HAP-1 (cell line): ENCODE measurements at regions not wholly inside any gene's neighbourhood (a gene's known extent, or its start where the extent isn't known, plus 50 kb on each side); places are given as distances from the start of the nearest gene placed in this dataset.
A peak's percentile ranks its signal among the peaks of the same experiment; 100 is the strongest.
"Not testable (repeated sequence)": the region's sequence is repeated elsewhere in the genome, so short reads cannot be mapped to it uniquely, and the experiment has no call there.

ENCODE experiments used
- DNase-seq, 2 experiments: peaks; one replicate each; pipeline ENCODE4 v3.0.0-alpha.2; 2016 to 2020; ENCODE audit warnings: low spot score in 2 of 2
- H3K27me3 ChIP-seq: fragments of 250-450 bp; sonication (Bioruptor Pico); 2 replicates; pipeline ENCODE4 v1.5.1; 2020; ENCODE audit warnings: low read depth, mild to moderate bottlenecking, moderate library complexity
- H3K36me3 ChIP-seq: fragments of 250-450 bp; sonication (Bioruptor Pico); replicated peaks from 2 replicates; pipeline ENCODE4 v1.5.1; 2020; ENCODE audit warnings: mild to moderate bottlenecking
- H3K4me1 ChIP-seq: fragments of 250-450 bp; sonication (Bioruptor Pico); 2 replicates; pipeline ENCODE4 v1.5.1; 2020; ENCODE audit warnings: mild to moderate bottlenecking
- H3K4me3 ChIP-seq: fragments of 250-450 bp; sonication (Bioruptor Pico); 2 replicates; pipeline ENCODE4 v1.5.1; 2020; ENCODE audit warnings: mild to moderate bottlenecking, moderate library complexity
- H3K9me3 ChIP-seq: fragments of 250-450 bp; sonication (Bioruptor Pico); 2 replicates; pipeline ENCODE4 v1.5.1; 2020; ENCODE audit warnings: mild to moderate bottlenecking, moderate library complexity
- in situ Hi-C: fragments of 300-500 bp; cut with MboI; formaldehyde crosslinking; loops from 3 replicates; pipeline ENCODE4 v1.14.3; 2020; ENCODE audit warnings: low sequenced_read_pairs, inconsistent platforms, mixed read lengths

DNA sequence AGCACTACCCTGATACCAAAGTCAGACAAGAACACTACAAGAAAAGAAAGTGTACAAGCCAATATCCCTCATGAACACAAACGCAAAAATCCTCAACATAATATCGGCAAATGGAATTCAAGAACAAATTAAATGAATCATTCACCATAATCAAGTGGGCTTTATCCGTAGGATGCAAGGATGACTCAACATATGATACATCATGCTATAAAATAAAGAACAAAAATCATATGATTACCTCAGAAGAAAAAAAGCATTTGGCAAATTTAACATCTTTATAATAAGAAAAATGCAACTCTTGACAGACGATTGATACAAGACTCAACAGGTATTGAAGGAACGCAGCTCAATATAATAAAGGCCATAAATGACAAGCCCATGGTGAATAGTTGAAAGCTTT lies 843.9 kb downstream of the FRK start:
- H3K27me3 ChIP-seq, result no peaks in the 10 kb centered on the region
- peaks cover 6% of the 10 kb centered on the region; the same call in 1 of the 2 replicates for H3K4me1 ChIP-seq
- DNase-seq, result no peak
- no peak overlapping the region for H3K4me3 ChIP-seq
- in situ Hi-C loops, result no loop called here
- no peaks in the 10 kb centered on the region for H3K9me3 ChIP-seq
- no peaks in the 10 kb centered on the region for H3K36me3 ChIP-seq

DNA sequence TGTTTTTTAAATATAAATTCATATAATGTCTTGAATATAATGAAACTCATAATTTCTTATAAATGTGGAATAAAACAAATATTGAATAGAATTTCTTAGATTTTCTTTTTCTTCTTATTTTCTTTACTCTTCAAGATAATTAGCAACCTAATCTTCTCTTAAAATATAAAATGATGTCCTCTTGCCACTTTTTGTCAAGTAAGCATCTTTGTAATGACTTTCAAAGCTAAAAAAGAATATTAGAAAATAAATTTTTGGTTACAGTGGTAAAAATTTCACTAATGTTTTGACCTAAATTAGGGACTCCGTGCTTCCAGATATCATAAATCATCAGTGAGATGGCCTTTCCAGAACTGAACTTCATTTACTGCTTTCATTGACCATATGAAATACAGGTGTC lies 846.4 kb downstream of the FRK start:
- in situ Hi-C loops, result no loop called here

DNA sequence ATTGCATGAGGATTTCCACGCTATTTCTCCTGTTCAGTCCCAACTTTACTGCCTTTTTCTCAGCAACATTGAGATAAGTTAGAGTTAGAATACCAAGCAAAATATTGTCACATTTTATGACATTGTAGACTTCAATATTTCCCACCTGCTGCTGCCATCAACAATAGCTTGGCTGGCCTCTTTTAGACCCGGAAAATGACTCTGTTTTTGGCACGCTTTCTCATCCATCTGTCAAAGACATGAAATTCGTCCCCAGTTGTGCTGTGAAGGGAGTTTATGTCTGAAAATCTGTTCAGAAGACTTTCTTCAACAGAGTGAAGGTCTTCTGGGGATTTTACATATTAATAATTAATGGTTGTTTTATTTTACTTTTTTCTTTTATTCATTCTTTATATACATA lies 857.3 kb downstream of the FRK start:
- Histone ChIP-seq H3K36me3 (no peaks in the 10 kb centered on the region), H3K4me1 (no peaks in the 10 kb centered on the region; the same call in 1 of the 2 replicates), H3K27me3 (no peaks in the 10 kb centered on the region), H3K9me3 (no peaks in the 10 kb centered on the region), H3K4me3 (no peak overlapping the region)
- in situ Hi-C loops, result no loop called here
- DNase-seq, result no peak

More for the DNA sequence above, 846.4 kb downstream of the FRK start:
- Histone ChIP-seq H3K4me3 (no peak overlapping the region), H3K4me1 (no peaks in the 10 kb centered on the region), H3K27me3 (no peaks in the 10 kb centered on the region), H3K36me3 (no peaks in the 10 kb centered on the region), H3K9me3 (no peaks in the 10 kb centered on the region)
- no peak for DNase-seq

DNA sequence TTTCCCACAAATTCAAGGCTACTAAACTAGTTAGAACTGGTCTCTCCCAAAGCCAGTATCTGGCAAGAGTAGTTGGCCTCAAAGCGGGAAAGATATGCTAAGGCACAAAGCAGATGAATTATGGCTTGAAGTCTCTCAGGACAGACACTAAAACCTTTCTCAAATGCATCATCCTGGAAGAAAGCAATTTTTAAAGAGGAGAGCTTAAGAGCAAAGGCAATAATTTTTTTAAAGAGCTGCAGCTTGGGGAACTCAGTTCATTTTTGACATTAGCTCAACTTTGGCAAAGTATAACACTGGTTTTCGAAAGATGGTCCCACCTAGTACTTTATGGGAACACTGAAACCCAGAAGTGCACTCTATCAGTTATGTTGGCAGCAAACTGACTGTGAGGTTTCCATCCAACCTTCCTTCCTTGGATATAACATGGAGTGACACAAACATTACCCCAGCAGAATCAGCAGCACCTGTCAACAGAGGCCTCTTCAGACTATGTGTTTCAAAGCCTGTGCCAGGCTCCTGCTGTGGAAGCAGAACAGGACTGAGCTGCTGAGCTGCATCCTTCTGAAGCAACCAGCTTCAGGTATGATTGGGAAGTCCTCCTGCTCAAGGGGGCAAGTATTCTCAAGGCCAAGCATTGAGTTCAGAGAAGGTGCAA lies 852.3 kb upstream of the HS3ST5 start:
- DNase-seq, result no peak
- Histone ChIP-seq H3K4me3 (no peak overlapping the region), H3K9me3 (no peaks in the 10 kb centered on the region), H3K27me3 (no peaks in the 10 kb centered on the region), H3K4me1 (no peaks in the 10 kb centered on the region), H3K36me3 (no peaks in the 10 kb centered on the region)
- in situ Hi-C loops, result no loop called here

DNA sequence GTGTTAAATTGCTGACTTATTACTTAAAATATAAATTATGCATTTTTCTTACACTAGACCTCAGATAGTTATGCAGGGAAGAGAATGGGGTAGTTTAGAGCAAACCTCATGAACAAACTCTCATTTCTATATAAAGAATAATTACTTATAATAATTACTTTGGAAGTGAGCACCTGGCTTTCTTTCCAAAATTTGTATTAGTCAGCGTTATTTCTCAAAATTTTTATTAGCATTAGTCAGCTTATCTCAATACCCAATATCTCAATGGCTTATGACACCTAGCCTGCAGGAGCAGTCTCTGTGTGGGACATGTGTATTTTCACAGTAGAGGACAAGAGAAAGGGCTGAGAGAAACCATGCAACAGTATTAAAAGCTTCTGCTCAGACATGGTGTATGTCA lies 849.2 kb upstream of the HS3ST5 start:
- H3K36me3 ChIP-seq, result no peaks in the 10 kb centered on the region
- no peak for DNase-seq
- no peaks in the 10 kb centered on the region for H3K27me3 ChIP-seq
- H3K4me1 ChIP-seq, result no peaks in the 10 kb centered on the region
- H3K4me3 ChIP-seq, result no peak overlapping the region
- in situ Hi-C loops, result no loop called here
- H3K9me3 ChIP-seq, result no peaks in the 10 kb centered on the region

DNA sequence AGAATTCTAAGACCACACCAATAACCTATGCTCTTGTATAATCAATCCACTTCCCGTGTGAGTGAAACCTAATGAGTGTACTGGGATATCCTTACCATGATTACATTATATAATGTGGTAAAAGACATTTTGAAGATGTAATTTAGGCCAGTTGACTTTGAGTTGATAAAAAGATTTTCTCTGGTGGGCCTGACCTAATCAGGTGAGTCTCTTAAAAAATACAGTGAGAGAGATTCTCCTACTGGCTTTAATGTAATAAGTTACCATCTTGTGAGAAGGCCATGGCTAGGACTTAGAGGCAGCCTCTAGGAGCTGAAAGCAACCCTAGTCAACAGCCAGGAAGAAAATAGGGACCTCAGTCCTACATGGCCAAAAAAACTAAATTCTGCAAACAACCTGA lies 847.7 kb upstream of the HS3ST5 start:
- in situ Hi-C loops, result no loop called here
- H3K27me3 ChIP-seq, result no peaks in the 10 kb centered on the region
- no peaks in the 10 kb centered on the region for H3K9me3 ChIP-seq
- H3K4me3 ChIP-seq, result no peak overlapping the region
- H3K4me1 ChIP-seq, result no peaks in the 10 kb centered on the region
- no peaks in the 10 kb centered on the region for H3K36me3 ChIP-seq
- DNase-seq, result no peak

- H3K4me1 ChIP-seq, H3K4me3 ChIP-seq, DNase-seq, in situ Hi-C loops, H3K9me3 ChIP-seq, H3K27me3 ChIP-seq, H3K36me3 ChIP-seq: not testable (repeated sequence)
Measured at GRCh38 chr6:115175456-115175855, 832.6 kb upstream of the HS3ST5 start.

GRCh38 chr6:115165912-115166311 lies 823.1 kb upstream of the HS3ST5 start:
- H3K4me1 ChIP-seq, in situ Hi-C loops, H3K36me3 ChIP-seq, H3K27me3 ChIP-seq, H3K9me3 ChIP-seq, H3K4me3 ChIP-seq: not testable (repeated sequence)
- peak in 1 of 2 experiments; percentile 13 for DNase-seq

DNA sequence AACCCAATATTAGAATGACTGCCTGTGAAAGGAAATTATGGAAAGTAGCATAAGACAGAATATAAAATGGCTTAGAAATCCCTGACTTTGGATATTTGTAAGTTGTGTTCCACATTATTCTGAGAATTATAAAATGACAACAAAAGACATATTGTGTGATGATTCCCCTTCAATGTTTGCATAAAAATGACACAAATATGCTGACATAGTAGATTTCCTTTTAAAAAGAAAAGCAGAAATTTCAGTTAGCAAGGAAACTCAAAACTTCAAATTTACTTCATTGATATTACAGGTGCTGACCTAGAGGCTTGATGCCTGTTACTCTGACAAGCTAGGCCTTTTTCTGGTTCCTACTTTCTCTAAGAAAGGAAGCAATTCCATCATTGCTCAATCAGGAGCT lies 816.9 kb upstream of the HS3ST5 start:
- no peaks in the 10 kb centered on the region; the same call in 1 of the 2 replicates for H3K27me3 ChIP-seq
- no peaks in the 10 kb centered on the region for H3K36me3 ChIP-seq
- no peaks in the 10 kb centered on the region for H3K4me1 ChIP-seq
- in situ Hi-C loops, result no loop called here
- H3K9me3 ChIP-seq, result no peaks in the 10 kb centered on the region
- no peak for DNase-seq
- no peak overlapping the region for H3K4me3 ChIP-seq

DNA sequence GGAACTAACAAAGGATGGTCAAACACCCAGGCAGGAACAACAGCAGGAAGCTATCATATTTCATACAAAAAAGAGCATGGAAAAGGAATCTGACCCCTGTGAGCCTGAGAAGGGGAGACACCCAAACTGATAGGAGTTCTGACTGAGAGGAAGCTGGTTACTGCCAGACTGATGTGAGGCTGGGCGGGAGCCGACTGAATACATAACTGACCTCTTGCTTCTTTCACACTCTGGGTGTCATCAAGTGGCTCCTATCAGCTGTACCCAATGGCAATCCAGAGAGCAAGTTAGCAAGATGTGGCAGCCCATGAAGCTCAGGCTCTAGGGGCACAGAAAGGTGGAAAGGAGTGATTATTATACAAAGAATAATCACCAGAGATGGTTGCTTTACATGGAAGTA lies 795.1 kb upstream of the HS3ST5 start:
- Histone ChIP-seq H3K27me3 (no peaks in the 10 kb centered on the region; the same call in 1 of the 2 replicates), H3K4me3 (no peak overlapping the region), H3K4me1 (no peaks in the 10 kb centered on the region), H3K9me3 (no peaks in the 10 kb centered on the region), H3K36me3 (no peaks in the 10 kb centered on the region)
- DNase-seq, result no peak
- in situ Hi-C loops, result no loop called here

DNA sequence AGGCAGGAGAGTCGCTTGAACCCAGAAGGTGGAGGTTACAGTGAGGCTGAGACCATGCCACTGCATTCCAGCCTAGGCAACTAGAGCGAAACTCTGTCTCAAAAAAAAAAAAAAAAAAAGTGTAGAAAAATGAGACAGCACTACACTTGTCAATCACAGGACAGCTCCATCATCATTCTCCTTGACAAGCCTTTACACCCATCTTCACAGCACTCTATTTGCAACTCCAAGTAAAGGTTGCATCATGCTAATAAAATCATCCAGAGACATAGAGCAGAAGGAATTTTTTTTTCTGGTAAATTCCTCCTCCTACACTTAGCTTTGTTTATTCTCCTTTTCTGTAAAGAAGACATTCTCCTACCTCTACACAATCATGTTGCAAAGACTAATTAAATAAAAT lies 791.0 kb upstream of the HS3ST5 start:
- in situ Hi-C loops, result no loop called here
- no peaks in the 10 kb centered on the region for H3K36me3 ChIP-seq
- no peaks in the 10 kb centered on the region for H3K4me1 ChIP-seq
- H3K27me3 ChIP-seq, result no peaks in the 10 kb centered on the region
- no peak for DNase-seq
- no peaks in the 10 kb centered on the region for H3K9me3 ChIP-seq
- H3K4me3 ChIP-seq, result no peak overlapping the region

- Histone ChIP-seq H3K4me1 (no peaks in the 10 kb centered on the region), H3K36me3 (no peaks in the 10 kb centered on the region), H3K4me3 (no peak overlapping the region), H3K27me3 (no peaks in the 10 kb centered on the region), H3K9me3 (no peaks in the 10 kb centered on the region)
- in situ Hi-C loops, result no loop called here
- DNase-seq, result no peak
Measured at GRCh38 chr6:115131709-115132490, 789.1 kb upstream of the HS3ST5 start.

DNA sequence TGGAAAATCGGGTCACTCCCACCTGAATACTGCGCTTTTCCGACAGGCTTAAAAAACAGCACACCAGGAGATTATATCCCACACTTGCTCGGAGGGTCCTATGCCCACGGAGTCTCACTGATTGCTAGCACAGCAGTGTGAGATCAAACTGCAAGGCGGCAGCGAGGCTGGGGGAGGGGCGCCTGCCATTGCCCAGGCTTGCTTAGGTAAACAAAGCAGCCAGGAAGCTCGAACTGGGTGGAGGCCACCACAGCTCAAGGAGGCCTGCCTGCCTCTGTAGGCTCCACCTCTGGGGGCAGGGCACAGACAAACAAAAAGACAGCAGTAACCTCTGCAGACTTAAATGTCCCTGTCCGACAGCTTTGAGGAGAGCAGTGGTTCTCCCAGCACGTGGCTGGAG lies 778.7 kb upstream of the HS3ST5 start:
- DNase-seq, H3K4me1 ChIP-seq, H3K36me3 ChIP-seq, H3K9me3 ChIP-seq, in situ Hi-C loops, H3K27me3 ChIP-seq, H3K4me3 ChIP-seq: not testable (repeated sequence)

- H3K9me3 ChIP-seq, result no peaks in the 10 kb centered on the region
- H3K27me3 ChIP-seq, result no peaks in the 10 kb centered on the region
- in situ Hi-C loops, result no loop called here
- H3K4me3 ChIP-seq, result no peak overlapping the region
- no peaks in the 10 kb centered on the region for H3K4me1 ChIP-seq
- DNase-seq, result no peak
- H3K36me3 ChIP-seq, result no peaks in the 10 kb centered on the region
Measured at GRCh38 chr6:115120391-115120790, 777.6 kb upstream of the HS3ST5 start.
